ENCODE measurements at regions not wholly inside any gene's neighbourhood (a gene's known extent, or its start where the extent isn't known, plus 50 kb on each side); places are given as distances from the start of the nearest gene placed in this dataset.

DNA sequence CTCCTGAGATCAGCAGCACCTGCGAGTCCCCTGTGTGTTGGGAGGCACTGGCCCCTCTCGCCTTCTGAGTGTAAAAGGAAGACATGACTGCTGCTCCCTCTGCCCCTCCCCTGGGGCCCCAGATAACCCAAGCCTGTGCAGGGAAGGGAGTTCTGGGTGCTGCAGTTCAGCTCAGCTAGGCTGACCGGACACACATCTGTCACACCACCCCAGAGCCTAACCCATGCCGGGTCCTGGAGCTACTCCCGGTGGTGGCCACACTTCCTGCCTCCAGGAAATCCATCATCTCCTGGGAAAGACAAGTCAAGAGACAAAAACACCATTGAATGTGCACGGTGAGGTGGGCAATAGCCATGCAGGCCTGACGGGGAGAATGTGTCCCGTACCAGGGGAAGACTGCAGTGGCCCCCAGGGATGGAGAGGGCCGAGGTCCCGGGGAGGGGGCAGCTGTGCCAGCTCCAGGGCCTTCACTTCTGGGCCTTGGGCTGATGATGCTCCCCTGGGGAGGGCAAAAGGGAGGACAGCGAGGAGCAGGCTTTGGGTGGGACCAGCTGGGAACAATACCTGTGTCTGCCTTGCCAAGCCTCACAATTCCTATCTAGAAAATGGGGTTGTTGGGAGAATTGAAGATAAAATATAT lies 210.6 kb downstream of the TFCP2L1 start:
- 56 to 59% (median 57%) methylated on average over 10 to 11 of the region's 11 CpGs for WGBS, 3 donors
- no peak overlapping the region for H3K27ac ChIP-seq (ENCODE audit: low read depth, low read length)

DNA sequence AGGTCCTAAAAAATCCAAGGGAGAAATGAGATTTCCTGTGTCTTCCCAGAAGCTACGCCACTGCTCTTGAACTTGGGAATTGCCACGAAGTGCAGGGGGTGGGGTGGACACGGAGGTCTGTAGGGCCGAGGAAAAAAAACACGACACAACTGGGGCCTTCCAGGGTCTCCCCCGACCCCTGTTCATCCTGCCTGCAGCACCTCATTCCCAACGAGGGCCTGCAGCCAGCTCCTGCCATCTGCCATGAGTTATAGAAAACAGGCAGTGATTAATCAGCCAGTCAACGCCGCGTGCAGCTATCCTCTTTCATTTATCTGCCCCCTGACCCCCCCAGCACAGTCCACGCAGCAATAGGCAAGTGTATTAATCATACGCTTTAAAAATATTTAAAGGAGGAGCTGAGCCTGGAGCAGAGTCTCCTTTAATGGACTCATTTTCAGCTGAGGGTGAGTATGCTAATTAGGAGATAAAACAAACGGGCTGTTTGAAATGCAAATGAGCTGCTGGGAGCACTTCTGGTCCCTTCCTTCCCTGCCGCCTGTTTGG lies 209.9 kb downstream of the TFCP2L1 start:
- 5 to 11% (median 11%) methylated on average over 14 of the region's 14 CpGs for WGBS, 3 donors
- H3K27ac ChIP-seq (ENCODE audit: low read depth, low read length): no peak overlapping the region

DNA sequence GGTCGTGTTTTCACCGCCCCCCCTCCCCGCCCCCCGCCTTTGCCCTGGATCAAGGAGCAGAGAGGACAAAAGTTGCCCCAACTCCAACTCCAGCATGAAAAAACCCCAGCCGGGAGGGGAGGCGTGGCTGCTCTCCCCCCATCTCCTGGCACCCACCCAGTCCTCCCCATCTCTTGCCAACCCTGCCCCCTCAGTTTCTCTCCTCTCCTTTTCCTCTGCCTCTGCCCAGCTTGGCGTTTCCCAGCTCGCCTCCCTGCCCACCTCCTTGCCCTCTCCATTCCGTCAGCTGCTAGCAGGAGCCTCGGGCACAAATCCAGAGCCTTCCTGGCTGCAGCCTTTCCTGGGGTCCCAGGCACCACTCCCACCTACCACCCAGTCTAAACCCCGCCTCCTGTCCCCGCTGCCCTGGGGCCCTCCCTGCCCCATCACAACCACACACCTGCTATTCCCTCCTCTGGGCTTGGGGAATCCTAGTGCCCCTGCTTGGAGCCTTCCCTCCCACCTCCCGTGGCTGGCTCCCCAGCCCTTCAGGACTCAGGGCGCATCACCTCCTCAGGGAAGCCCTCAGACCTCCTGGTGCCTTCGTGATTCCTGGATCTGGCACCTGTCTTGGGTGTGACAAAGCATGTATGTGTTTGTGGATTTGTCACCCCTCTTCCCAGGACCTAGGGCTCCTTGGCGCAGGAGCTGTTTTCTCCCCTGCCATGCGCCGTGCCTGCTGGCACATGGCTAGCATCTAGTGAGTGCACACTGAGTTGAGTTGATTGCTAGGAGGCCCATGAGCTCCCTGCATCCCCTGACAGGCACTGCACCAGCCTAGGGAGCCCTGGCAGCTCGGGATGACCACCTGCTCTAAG lies 209.1 kb downstream of the TFCP2L1 start:
- WGBS, 3 donors: 14 to 20% (median 19%) methylated on average over 19 of the region's 19 CpGs

DNA sequence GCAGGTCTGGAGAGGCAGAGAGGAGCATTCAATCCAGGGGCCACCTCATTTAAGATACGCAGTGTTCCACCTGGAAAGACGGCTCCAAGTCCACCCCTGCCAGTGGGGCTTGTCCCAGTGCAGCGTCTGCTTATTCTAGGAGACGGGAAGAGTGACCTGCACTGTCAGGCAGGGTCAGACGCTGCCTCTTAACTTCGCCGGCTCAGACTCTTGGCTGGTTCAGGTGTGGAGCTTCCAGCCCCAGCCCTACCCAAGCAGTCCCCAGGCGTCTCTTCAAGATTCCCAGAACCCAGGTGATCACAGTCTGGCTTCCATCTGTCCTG lies 208.5 kb downstream of the TFCP2L1 start:
- no peak overlapping the region for H3K27ac ChIP-seq (ENCODE audit: low read depth, low read length)
- WGBS, 3 donors: 18 to 42% (median 34%) methylated on average over 8 of the region's 8 CpGs

More for the DNA sequence above, 209.1 kb downstream of the TFCP2L1 start:
- no peak overlapping the region for H3K27ac ChIP-seq (ENCODE audit: low read depth, low read length)

DNA sequence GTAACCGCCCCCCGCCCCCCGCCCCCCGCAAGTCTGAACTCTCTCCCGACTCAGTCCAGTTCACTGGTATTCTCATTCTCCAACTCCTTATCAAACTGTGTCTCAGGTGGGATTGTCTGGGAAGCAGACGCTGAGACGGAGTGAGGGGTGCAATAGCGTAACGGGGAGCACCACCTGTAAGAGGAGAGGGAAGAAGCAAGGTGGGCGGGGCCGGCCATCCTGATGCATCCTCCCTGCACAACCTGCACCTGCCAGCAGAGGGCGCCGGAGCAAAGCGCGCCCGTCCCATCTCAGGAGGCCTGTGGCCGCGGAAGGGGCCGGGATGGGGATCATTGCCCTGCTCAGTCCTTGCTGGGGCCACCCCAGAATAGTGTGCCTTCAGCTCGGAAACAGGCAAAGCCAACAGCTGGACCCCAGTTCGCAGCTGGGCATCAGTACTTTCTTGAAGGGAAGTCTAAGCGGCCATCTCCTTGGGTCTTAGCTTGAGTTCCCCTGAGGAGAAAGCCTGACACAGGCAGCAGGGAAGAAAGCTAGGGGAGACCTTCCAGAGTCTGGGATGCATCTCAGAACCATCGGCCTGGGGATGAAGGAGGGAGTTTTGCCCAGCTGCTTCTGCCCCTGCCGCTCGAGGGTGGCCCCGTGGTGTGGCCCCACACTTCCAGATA lies 208.0 kb downstream of the TFCP2L1 start:
- H3K27ac ChIP-seq (ENCODE audit: low read depth, low read length): no peak overlapping the region
- 37 to 45% (median 39%) methylated on average over 26 of the region's 26 CpGs for WGBS, 3 donors

DNA sequence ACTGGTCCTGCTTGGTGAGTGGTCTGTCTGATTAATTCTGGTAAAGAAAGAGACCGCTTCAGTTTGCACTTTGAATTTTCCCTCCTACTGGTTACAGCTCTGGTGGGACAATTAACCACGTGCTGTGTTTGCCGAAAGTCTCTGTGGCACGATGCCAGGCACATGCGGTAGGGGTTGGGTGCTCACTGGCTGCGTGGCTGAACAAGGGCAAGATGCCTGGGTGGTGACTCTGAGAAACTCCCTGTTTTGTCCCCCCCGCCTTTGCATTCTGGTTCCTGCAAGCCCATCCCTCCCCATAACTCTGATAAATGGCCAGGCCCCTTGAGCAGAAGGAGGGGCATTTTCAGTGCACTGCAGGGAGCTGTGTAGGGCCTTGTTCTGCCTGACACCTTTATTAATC lies 206.1 kb downstream of the TFCP2L1 start:
- WGBS, 3 donors: 66 to 85% (median 85%) methylated on average over 7 of the region's 7 CpGs
- no peak overlapping the region for H3K27ac ChIP-seq (ENCODE audit: low read depth, low read length)

DNA sequence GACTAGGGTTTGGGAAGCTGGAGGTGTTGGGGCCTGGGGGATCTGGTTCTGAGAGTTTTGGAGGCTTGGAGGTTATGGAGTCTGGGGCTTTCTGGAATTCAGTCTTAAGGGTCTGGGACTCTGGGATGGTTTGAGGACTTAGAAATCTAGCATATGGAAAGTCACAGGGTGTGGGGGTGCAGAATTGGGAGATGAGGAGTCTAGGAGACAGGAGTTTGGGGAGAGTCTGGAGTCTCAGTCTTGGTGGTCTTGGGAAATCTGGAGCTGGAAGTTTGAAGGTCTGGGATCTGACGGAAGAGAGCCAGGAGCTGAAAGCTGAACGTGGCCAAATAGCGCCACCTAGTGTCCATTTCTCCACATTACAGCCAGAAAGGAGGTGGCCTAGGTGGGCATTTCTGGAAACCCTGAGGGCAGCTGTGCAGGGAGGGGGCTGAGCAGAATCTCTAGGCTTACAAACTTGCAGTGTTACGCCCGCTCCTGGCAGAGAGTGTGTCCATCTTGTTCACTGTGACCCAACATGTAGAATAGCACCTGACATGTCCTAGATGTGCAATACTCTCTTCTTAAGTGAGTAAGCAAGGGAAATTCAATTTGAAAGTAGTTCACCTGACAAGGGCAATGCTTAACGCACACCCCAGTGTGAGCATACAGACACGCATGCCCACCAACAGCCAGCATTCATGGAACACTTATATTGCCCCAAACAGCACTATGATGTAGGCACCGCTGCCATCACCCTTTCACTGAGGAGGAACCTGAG lies 204.8 kb downstream of the TFCP2L1 start:
- 24 to 31% (median 29%) methylated on average over 8 of the region's 8 CpGs for WGBS, 3 donors
- H3K27ac ChIP-seq (ENCODE audit: low read depth, low read length): no peak overlapping the region

DNA sequence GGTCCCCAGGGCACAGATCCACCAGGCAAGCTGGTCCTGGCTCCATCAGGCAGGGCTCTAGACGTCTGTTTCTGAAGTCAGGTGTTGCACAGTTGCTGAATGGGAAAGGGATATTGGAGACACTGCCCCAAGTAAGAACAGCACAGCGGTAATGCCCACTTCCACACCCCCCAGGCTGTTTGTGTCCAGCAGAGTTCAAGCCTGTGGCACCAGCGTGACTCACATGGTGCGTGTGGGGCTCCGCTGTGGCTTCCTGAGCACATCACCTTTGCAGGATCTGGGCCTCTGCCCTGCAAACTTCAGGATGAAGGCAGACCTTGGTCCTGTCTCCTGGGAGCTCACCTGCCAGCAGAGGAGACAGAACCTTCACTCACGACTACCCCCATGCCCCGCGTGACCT lies 203.3 kb downstream of the TFCP2L1 start:
- 83 to 85% (median 85%) methylated on average over 8 of the region's 8 CpGs for WGBS, 3 donors

DNA sequence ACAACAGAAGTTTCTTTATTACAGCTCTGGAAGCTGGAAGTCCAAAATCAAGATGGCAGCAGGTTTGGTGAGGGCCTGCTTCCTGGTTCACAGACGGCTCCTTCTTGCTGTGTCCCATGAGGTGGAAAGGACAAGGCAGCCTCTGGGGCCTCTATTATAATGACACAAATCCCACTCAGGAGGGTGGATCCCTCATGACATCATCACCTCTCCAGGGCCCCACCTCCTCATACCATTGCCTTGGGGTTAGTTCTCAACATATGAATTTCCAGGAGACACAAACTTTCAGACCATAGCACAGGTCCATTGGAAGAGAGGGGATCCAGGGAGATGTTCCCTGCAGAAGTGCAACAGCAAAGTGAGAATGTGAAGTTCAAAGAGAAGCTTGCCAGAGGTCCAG lies 202.8 kb downstream of the TFCP2L1 start:
- 65 to 88% (median 72%) methylated on average over 1 of the region's 1 CpG for WGBS, 3 donors
- no peak overlapping the region for H3K27ac ChIP-seq (ENCODE audit: low read depth, low read length)

More for the DNA sequence above, 203.3 kb downstream of the TFCP2L1 start:
- no peak overlapping the region for H3K27ac ChIP-seq (ENCODE audit: low read depth, low read length)

DNA sequence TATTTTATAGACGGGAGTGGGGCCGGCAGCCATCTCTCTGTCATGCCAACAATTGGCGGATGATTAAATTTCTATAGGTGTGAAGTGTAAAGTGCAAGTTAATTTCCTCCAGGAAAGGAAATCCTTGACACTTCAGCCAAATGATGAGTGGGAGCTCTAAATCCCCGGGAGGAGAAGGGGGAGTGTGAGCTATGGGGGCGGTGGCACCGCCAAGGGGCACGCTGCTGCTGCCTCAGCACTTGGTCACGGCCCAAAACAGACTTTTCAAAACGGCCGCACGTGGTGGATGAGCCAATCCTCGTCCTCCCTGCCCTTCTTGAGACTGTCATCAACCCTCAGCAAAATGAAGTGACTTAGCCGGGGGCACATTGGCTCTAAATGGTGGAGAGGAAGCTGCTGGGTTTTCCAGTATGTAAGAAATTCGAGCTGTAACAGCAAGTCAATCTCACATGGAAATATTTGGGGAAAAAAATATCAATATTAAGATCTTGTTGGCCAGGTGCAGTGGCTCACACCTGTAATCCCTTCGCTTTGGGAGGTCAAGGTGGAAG lies 200.8 kb downstream of the TFCP2L1 start:
- WGBS, 3 donors: 46 to 49% (median 47%) methylated on average over 15 of the region's 15 CpGs
- no peak overlapping the region for H3K27ac ChIP-seq (ENCODE audit: low read depth, low read length)

DNA sequence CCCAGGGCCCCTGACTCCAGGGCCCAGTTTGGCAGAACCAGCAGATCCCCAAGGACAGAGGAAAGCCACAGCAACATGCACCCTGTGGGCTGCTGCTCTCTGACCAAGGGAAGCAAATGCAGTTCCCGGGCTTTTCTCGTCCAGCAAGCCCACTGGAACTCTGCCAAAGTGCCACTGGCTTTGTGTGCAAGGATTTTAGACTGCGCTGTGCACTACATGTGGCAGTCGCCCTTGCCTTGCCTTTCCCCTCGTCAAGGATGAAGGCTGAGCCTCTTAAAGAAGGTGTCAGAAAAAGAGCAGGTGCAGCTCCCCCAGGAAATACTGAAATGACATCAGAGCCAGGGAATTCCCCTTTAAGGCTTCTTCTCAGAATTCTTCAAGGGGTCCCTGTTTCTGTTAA lies 199.2 kb downstream of the TFCP2L1 start:
- 20 to 55% (median 45%) methylated on average over 5 of the region's 5 CpGs for WGBS, 3 donors
- no peak overlapping the region for H3K27ac ChIP-seq (ENCODE audit: low read depth, low read length)

DNA sequence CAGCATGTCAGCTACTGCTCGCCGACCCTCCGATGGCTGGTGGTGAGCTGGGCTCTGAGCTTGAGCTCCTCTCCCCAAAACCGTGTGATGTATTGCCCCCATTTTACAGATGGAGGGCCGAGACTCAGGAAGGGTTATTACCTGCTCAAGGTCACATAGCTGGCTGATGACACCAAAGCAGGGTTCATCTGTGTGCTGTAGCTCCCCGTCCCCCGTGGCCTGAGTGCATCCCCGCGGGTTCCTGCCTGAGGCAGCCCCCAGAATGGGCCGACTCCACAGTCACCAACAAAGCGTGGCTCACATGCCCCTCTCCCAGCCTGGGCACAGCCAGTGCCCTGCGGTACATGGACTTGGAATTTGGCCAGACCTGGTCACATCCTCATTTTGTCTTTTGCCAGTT lies 198.6 kb downstream of the TFCP2L1 start:
- WGBS, 3 donors: 77 to 86% (median 79%) methylated on average over 12 of the region's 12 CpGs
- no peak overlapping the region for H3K27ac ChIP-seq (ENCODE audit: low read depth, low read length)

DNA sequence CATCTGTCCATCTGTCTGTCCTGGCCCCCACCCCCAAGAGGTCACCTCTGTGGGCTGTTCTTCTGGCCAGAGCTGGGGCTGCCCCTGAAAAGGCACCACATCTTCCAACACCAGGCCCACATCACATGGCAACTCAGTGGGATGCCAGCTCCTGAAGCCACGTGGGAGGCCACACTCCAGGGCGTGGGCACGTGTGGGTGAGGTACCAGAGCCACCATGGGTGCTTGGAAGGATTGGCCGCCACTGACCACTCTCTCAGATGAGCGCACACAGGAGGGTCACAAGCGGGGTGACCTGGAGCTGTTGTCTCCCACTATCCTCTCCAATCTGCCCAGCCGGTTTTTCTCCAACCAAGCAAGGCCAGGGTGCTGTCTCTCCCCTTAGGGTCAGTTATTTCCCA lies 197.9 kb downstream of the TFCP2L1 start:
- no peak overlapping the region for H3K27ac ChIP-seq (ENCODE audit: low read depth, low read length)
- WGBS, 3 donors: 89 to 95% (median 93%) methylated on average over 7 of the region's 7 CpGs

DNA sequence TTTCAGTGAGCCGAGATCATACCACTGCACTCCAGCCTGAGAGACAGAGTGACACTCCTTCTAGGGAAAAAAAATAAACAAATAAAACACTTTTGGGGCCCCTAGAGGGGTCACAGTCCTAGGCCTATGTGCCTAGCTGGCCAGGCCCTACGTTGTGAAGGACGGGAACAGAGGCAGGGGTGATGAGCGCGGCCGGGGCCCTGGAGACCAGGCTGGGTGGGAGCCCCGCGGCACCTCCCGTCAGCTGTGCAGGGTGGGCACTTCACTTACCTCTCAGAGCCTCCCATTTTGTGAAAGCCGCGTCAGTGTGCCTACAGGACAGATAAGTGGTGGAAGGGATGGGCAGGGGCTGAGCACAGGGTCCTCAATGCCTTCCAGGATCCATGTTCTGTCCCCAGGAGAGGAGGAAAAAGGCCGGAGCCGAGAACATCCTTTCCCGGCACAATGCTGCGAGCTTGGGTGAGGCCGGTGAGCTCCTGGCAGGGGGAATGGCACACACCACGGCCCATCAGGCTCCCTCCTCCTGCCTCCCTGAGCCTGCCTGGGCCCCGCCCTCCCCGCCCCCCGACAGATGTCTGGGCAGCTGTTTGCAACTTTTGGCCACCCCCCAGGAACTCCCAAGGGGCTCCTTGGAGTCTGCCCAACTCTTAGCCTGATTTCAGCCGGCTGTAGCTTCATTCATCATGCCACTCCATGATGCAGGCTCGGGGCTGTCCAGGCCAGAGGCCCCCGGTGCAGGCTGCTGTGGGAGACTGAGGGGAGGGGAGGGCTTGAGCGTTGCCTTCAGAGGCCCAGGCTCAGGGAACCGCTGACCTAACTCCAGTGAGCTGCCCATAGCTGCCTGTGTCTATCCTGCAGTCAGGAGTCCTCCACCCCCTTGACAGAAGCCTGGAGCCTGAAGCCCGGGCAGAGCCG lies 196.5 kb downstream of the TFCP2L1 start:
- 57 to 78% (median 57%) methylated on average over 27 of the region's 27 CpGs for WGBS, 3 donors
- no peak overlapping the region for H3K27ac ChIP-seq (ENCODE audit: low read depth, low read length)

DNA sequence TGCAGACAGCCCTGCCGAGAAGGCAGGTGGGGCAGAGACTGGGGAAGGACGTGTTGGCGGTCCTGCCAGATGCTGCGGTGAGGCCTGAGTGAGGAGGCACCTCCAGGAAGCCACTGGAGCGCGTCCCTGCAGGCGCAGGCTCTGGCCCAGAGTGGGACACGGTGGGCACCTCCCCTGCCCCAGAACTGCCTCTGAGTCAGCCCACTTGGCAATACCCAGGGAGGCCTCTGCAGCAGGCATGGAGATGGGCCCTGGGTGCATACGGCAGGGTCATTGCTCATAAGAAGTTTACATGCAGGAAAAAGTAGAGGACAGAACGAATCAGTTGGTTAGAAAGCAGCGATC lies 195.9 kb downstream of the TFCP2L1 start:
- 66 to 83% (median 66%) methylated on average over 11 of the region's 11 CpGs for WGBS, 3 donors
- H3K27ac ChIP-seq (ENCODE audit: low read depth, low read length): no peak overlapping the region

DNA sequence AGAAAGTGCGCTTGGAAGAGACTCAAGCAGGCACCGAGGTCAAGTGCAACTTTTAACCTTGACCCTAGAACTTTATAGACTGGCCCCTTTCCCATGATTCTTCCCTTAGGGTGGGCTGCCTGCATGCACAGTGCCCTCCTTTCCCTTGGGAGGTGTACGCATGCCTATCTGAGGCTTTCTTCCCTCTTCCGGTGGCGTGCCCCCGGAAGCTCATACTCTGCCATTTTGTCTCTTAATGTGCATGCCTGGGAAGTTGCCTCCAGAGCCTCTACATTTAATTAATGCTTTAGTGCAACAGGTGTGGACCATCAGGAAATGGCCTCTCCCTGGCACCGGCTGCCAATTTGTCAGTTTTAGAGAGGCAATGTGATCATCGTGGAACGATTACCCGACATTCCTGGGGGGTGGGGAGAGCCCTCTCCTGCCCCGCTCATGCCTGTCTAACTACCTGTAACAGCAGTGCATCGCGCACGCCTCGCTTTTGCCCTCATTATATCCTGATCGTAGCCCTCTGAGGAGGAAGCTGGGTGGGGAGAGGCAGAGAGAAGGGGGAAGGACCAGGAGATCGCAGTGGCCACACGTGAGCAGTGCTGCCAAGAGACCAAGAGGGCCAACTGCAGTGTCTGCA lies 194.8 kb downstream of the TFCP2L1 start:
- H3K27ac ChIP-seq (ENCODE audit: low read depth, low read length): no peak overlapping the region
- 78 to 81% (median 79%) methylated on average over 18 of the region's 18 CpGs for WGBS, 3 donors

DNA sequence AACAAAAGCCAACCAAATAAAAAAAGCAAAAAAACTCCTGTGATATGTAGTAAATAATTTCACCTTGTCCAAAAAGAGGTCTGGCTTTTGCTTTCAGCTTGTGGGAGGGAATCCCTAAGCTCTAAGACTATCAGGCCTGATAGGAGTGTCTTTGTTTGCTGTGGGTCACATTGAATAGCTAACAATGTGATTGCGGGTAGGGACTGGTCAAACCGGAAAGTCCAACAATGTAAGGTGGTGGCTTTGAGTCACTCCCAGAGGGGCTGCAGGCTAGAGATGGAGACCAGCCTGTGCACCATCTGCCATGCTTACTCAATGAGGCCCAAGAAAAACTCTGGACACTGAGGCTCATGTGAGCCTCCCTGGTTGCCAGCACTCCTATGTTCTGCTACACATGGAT lies 192.9 kb downstream of the TFCP2L1 start:
- no peak overlapping the region for H3K27ac ChIP-seq (ENCODE audit: low read depth, low read length)
- WGBS, 3 donors: 70 to 91% (median 71%) methylated on average over 2 of the region's 2 CpGs

Data from adipose tissue (tissue), 3 donors.